MG63 (cell line): ENCODE measurements at regions not wholly inside any gene's neighbourhood (a gene's known extent, or its start where the extent isn't known, plus 50 kb on each side); places are given as distances from the start of the nearest gene placed in this dataset.
"Not testable (repeated sequence)": the region's sequence is repeated elsewhere in the genome, so short reads cannot be mapped to it uniquely, and the experiment has no call there.

Experiments used
- DNase-seq: peaks from one replicate; pipeline ENCODE4 v3.0.0-alpha.2; 2020
- H3K27me3 ChIP-seq: fragments of 250-450 bp; sonication (Bioruptor Pico); 2 replicates; pipeline ENCODE4 v1.5.1; 2020; ENCODE audit warnings: mild to moderate bottlenecking, moderate library complexity
- H3K36me3 ChIP-seq: fragments of 250-450 bp; sonication (Bioruptor Pico); 2 replicates; pipeline ENCODE4 v1.5.1; 2020; ENCODE audit warnings: mild to moderate bottlenecking, moderate library complexity
- H3K4me3 ChIP-seq: fragments of 250-450 bp; sonication (Bioruptor Pico); 2 replicates; pipeline ENCODE4 v1.5.1; 2020; ENCODE audit warnings: mild to moderate bottlenecking, moderate library complexity
- H3K9me3 ChIP-seq: fragments of 250-450 bp; sonication (Bioruptor Pico); 2 replicates; pipeline ENCODE4 v1.5.1; 2020; ENCODE audit warnings: mild to moderate bottlenecking, moderate library complexity

DNA sequence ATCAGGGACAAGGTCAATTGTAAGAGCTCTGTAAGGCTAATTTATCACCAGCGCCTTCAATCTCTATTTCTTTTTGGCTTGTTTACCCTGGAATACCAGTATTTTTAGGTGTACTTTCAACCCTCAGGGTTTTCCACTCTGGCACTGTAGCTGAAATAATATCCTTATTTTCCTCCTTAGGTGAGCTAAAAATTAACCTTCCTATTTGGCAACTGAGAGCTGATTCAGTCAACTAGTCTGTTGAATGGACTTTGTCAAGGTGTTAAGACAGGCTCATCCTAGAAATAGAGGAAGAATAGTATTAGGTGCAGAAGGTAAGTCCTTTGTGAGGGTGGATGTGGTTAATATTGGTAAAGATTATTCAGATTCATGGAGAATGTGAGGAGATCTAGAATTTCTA, 101.3 kb upstream of the BANK1 start:
- DNase-seq, result no peak
- Histone ChIP-seq H3K27me3 (no peaks in the 10 kb centered on the region), H3K36me3 (no peaks in the 10 kb centered on the region), H3K9me3 (no peaks in the 10 kb centered on the region), H3K4me3 (no peak overlapping the region)

DNA sequence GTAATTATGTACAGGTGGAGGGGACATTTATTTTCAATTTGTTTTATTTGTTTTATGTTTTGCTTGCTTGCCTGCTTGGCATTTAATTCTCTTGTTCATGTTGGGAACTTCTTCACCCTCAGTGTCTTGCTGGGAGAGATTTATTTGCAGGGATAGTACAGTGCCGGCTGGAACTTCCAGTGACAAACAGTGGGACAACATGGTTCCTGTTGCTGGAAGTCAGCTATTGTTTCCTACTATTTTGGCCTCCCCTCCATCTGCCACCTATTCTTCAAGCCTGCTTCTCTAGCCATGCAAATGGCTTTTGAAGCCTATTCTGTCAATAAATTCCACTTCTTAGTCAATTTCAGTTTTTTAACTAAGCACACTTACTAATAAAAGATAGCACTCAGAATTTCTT, 105.4 kb upstream of the BANK1 start:
- DNase-seq, result no peak
- Histone ChIP-seq H3K4me3 (no peak overlapping the region), H3K36me3 (no peaks in the 10 kb centered on the region), H3K27me3 (no peaks in the 10 kb centered on the region), H3K9me3 (no peaks in the 10 kb centered on the region)

DNA sequence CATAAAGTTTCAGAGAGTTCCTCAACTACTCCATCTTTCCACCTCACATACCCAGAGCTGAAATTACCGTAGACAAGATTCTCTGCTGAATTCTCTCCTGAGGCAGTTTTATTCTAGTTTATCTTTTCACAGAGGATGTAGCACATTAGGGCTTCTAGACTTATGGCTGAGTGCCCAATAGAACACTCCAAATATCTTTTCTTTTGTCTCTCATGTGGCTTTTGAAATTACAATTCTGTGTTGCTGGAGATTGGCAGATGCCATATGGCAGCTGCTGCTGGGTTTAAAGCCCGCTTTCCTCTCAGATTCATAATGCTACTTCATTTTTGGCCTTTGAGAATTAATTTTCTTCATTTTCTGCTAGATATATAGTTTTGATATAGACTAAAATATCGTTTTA, 107.6 kb upstream of the BANK1 start:
- Histone ChIP-seq H3K36me3 (no peaks in the 10 kb centered on the region), H3K9me3 (no peaks in the 10 kb centered on the region), H3K4me3 (no peak overlapping the region), H3K27me3 (no peaks in the 10 kb centered on the region)
- no peak for DNase-seq

DNA sequence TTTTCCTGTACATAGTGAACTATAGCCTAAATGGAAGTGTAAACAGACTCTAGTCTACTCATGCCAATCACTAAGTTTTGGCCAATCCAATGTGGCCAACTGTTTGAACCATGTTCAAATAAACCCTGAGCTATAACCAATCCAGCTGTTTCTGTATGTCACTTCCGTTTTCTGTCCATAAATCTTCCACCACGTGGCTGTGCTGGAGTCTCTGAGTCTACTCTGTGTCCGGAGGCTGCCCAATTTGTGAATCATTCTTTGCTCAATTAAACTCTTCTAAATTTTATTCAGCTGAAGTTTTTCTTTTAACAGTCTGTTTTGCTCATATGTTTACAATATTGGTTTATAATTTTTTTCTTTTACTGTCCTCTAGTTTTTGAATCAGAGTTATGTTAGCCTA, 112.3 kb upstream of the BANK1 start:
- H3K36me3 ChIP-seq, result no peaks in the 10 kb centered on the region
- no peaks in the 10 kb centered on the region for H3K27me3 ChIP-seq
- H3K9me3 ChIP-seq, result no peaks in the 10 kb centered on the region
- peak; percentile 65 for DNase-seq
- H3K4me3 ChIP-seq, result no peak overlapping the region

DNA sequence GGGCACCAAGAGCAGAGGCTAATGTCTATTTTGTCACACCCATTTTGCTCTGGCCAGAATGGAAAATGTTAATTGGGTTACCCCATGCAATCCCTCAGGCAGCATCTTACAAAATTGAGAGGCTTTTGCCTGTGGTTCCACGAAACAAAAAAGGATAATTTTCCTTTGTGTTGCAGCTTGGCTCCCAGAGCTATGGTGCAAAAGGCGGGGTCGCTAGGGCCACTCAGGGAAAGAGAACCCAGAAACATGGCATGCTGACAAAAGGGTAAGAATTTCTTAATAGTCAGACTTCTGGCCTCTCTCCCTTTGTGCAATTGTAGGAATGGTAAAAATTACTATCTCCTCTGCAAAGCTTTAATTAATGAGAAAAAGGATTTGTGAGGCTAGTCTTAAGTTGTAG, 119.6 kb upstream of the BANK1 start:
- no peaks in the 10 kb centered on the region for H3K27me3 ChIP-seq
- H3K9me3 ChIP-seq, result no peaks in the 10 kb centered on the region
- no peak overlapping the region for H3K4me3 ChIP-seq
- no peaks in the 10 kb centered on the region for H3K36me3 ChIP-seq
- no peak for DNase-seq

DNA sequence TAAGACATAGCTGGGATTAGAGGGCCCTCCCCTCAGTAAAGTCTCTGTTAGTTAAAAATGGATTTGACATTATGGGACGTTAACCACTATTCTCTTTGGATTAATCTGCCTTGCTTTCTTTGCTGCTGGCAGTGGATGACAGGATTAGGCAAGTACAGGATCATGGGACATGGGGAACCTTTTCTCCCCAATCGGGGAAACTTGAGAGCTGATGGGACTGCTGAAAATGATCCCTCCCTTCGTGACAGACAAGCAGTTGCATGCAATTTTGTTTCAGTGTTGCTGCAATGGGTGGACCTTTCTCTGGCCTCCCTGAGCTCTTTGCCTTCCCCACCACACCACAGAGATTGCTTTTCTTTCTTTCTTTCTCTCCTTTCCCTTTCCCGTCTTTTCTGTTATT, 120.2 kb upstream of the BANK1 start:
- Histone ChIP-seq H3K4me3 (no peak overlapping the region), H3K36me3 (no peaks in the 10 kb centered on the region), H3K9me3 (no peaks in the 10 kb centered on the region), H3K27me3 (no peaks in the 10 kb centered on the region)
- no peak for DNase-seq

DNA sequence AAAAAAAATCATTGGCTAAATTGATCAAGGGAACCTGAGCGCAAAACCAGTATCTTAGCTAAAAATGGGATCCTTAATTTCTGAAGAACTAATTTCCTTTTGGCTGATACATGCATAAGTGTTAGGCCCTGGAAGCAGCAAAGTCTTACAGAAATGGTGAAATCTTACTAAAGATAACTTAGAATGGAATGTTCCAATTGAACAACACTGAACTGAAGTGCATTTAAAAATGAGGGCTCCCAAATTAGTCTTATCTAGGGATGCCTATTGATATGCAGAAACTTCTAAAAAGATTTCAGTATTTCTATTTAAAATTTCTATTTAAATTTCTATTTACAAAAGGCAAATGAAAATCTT, 120.7 kb upstream of the BANK1 start:
- Histone ChIP-seq H3K36me3 (no peaks in the 10 kb centered on the region), H3K27me3 (no peaks in the 10 kb centered on the region), H3K9me3 (no peaks in the 10 kb centered on the region), H3K4me3 (no peak overlapping the region)
- no peak for DNase-seq

DNA sequence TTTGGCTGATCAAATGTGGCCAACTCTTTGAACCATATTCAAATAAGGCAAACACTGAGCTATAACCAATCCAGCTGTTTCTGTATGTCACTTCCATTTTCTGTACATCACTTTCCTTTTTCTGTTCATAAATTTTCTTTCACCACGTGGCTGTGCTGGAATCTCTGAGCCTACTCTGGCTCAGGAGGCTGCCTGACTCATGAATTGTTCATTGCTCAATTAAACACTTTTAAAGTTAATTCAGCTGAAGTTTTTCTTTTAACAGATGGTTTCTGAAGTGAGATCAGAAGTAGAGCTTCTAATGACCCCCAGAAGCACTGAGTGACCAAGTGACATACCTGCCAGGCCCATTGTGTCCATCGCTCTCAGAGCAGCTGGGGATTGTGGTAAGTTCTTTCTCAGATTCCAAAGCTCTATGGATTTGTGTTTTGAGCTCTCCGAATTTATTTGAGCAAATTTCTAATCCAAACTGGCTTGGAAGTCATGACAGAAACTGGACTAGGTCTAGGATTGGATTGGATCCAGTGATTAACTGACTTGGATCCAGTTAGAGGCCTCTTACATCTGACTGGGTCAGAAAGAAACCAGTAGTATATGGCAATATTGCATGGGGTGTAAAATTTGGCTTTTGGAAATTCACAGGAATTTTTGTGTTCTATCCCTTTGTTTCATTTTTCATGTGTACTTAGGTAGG, 121.2 kb upstream of the BANK1 start:
- DNase-seq, result peak; percentile 9
- H3K27me3 ChIP-seq, result no peaks in the 10 kb centered on the region
- no peaks in the 10 kb centered on the region for H3K9me3 ChIP-seq
- H3K36me3 ChIP-seq, result no peaks in the 10 kb centered on the region
- no peak overlapping the region for H3K4me3 ChIP-seq

DNA sequence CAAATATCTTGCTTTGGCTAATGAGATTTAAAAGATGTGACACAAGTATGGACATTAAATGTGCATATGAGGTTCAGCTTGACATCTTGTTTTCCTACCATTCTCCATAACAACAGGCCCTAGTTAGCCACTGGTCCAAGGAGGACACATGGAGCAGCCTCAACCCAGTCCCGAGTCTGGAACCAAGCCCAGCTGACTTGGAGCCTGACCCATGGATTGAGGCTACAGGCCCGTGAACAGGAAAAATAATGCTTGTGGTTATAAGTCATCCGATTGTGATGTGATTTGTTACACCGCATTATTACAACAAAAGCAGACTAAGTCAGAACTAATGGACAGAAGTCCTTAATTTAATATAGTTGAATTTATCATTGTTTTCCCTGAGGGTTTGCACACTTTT, 123.2 kb upstream of the BANK1 start:
- Histone ChIP-seq H3K4me3 (no peak overlapping the region), H3K9me3 (no peaks in the 10 kb centered on the region), H3K27me3 (no peaks in the 10 kb centered on the region), H3K36me3 (no peaks in the 10 kb centered on the region)
- peak; percentile 11 for DNase-seq

DNA sequence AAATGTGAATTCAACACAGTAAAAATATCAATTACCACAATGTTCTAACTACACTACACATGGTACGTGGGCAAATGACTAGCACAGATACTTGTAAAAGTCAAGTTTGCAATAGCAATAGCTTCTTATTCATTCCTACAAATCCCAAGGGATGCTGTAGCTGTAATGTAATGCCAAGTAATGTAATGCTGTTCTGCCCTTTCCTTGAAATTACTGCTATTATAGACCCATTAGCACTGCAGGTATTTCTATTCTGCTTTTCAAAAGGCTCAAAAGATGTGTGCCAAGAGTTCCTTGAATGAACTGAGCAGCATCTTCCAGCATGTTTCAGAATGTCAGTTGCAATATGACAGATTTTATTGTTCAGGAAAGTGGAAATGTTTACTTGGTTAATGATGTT, 129.9 kb upstream of the BANK1 start:
- no peaks in the 10 kb centered on the region for H3K27me3 ChIP-seq
- no peaks in the 10 kb centered on the region for H3K9me3 ChIP-seq
- H3K36me3 ChIP-seq, result no peaks in the 10 kb centered on the region
- DNase-seq, result no peak
- no peak overlapping the region for H3K4me3 ChIP-seq

DNA sequence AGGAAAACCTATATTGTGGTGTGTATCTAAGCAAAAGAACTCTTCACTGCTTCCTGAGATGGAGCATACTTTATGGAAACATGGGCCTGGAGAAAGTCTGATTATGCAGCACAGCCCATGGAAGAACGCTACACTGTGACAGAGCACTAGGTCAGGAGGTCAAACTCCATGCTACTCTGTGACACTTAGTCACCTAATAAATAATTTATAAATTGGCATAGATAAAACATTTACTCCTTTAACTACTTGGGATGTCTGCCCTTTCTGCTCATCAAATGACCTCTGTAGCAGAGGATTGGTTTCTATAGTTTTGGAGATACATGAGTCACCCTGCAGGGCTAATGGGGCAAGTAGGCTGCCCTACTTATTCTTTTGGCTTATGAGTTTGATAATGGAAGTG, 134.7 kb upstream of the BANK1 start:
- no peak for DNase-seq
- no peaks in the 10 kb centered on the region for H3K9me3 ChIP-seq
- no peaks in the 10 kb centered on the region for H3K27me3 ChIP-seq
- H3K4me3 ChIP-seq, result no peak overlapping the region
- no peaks in the 10 kb centered on the region for H3K36me3 ChIP-seq

DNA sequence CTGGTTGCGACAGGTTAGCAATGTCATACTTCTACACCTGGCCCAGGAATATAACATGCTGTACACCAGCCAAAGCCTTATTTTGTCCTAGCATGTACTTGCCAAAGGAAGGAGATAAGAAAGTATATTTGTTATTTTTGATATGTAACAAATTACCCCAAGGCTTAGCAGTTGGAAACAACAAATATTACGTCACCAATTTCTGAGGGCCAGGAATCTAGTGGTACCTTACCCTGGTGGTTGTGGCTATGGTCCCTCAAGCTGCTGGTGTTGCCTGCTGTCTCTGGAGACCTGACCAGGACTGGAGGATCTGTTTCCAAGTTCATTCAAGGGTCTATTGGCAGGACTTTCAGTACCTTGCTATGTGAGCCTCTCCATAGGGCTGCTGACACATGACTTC, 135.5 kb upstream of the BANK1 start:
- no peak for DNase-seq
- no peaks in the 10 kb centered on the region for H3K36me3 ChIP-seq
- no peak overlapping the region for H3K4me3 ChIP-seq
- H3K9me3 ChIP-seq, result no peaks in the 10 kb centered on the region
- no peaks in the 10 kb centered on the region for H3K27me3 ChIP-seq

DNA sequence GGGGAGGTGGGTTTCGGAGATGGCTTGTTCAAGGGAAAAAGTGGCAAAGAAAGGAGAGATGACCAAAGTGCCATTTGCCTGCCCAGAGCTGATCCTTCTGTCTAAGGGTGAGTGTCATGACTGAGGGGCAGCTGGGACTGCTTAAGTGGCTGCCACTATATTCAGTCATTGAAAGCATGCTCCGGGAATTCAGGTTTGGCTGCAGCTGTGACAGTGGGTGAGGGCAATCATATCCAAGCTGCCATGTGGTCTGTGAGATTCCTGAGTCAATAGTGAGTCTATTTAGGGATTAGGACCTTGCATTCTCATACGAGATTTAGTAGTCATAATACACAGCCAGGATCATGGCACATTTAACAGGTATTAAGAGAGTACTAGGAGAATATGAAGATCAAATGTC, 138.8 kb upstream of the BANK1 start:
- H3K36me3 ChIP-seq, result no peaks in the 10 kb centered on the region
- no peak overlapping the region for H3K4me3 ChIP-seq
- no peaks in the 10 kb centered on the region for H3K9me3 ChIP-seq
- H3K27me3 ChIP-seq, result no peaks in the 10 kb centered on the region
- peak; percentile 47 for DNase-seq

DNA sequence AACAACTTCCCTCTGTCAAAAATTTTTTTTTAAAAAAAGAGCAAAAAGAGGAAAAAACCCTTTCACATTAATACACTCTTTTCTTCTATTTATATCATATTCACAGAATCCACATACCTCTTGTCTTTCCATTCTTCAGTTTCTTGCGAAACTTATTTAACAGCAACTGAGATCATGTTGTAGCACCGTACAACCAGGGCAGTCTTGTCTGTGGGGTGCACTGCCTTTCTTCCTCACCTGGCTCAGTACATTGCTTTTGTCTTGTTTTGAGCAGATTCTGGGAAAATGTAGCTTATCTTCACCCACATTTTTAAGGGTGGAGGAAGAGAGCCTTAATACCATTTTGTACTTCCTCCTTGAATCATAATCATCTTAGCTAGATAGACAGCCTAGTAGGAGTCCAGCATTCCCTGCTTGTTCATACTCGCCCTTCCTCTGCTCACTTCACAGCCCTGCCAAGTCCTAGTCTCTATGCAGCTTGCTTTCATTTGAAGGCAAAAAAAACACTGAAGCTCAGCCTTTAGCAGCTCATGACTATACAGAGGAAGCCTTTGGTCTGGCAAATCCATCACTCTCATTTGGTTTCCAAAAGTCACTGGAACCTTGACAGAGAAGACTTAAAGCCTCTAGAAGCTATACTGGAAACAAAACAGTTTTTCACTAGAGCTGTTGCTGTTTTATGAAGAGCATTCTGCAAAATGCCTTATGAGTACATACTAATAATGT, 140.6 kb upstream of the BANK1 start:
- Histone ChIP-seq H3K4me3 (no peak overlapping the region), H3K9me3 (no peaks in the 10 kb centered on the region), H3K27me3 (no peaks in the 10 kb centered on the region), H3K36me3 (no peaks in the 10 kb centered on the region)
- DNase-seq, result peak; percentile 49

DNA sequence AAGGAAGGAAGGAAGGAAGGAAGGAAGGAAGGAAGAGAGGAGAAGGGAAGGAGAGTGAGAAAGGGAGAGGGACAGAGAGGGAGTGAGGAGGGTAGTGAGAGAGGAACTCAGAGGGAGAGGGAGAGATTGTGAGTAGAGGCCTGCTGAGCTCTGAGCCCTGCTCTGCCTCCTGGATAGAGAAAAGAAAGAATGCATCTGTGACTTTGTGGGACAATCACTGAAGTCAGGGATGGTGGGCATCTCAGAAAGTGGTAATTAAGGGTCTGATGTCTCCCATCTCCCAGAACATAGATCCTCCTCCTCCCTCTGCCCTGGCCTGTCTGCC, 142.9 kb upstream of the BANK1 start:
- Histone ChIP-seq H3K27me3 (no peaks in the 10 kb centered on the region), H3K36me3 (no peaks in the 10 kb centered on the region), H3K4me3 (no peak overlapping the region), H3K9me3 (no peaks in the 10 kb centered on the region)
- no peak for DNase-seq

DNA sequence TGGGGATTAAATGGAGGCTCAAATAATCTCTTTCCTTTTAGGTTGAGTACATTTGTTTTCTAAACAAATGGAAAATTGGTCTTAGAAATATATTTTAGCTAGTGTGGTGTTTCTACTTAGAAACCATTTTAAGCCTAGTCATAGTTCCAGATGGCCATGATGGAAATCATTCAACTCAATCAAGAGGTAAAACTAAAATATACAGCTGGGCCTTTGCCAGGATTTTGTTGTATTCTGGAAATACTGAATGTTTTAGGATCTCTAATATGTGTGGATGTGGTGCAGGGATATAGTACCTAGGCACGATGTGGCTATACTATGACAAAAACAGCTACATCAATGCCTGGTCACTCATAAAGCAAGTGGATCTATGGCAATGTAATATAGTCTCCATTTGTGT, 146.0 kb upstream of the BANK1 start:
- H3K4me3 ChIP-seq, result no peak overlapping the region
- H3K27me3 ChIP-seq, result no peaks in the 10 kb centered on the region
- no peaks in the 10 kb centered on the region for H3K36me3 ChIP-seq
- DNase-seq, result no peak
- H3K9me3 ChIP-seq, result no peaks in the 10 kb centered on the region

DNA sequence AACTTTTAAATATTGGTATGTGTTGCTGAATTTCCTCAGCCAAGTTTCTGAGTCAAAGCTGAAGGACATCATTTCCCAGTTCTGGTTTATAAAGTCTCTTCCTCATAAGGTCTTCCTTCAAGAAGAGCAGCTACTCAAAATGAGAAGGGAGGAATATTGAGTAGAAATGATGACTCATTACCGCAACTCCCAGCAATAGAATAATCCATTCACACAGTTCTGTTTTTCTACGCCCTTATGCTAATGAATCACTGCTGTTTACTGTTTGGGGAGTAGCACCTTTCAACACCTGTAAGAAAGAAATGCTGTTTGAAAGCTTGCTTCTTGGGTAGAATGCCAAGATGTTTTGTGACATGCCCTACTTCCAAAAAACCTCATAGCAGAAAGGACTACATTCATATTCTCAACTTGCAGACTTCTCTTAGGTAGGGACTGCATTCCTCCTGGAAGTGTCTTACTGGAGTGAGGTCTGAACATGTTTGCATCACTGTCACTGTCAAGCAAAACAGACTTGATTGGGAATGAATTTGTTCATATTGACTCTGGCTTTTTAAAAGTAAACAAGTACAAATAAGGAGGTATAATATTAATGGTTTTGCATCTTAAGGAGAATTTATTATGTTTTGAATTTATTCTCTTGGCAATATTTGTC, 147.2 kb upstream of the BANK1 start:
- Histone ChIP-seq H3K9me3 (no peaks in the 10 kb centered on the region), H3K4me3 (no peak overlapping the region), H3K27me3 (no peaks in the 10 kb centered on the region), H3K36me3 (no peaks in the 10 kb centered on the region)
- no peak for DNase-seq

DNA sequence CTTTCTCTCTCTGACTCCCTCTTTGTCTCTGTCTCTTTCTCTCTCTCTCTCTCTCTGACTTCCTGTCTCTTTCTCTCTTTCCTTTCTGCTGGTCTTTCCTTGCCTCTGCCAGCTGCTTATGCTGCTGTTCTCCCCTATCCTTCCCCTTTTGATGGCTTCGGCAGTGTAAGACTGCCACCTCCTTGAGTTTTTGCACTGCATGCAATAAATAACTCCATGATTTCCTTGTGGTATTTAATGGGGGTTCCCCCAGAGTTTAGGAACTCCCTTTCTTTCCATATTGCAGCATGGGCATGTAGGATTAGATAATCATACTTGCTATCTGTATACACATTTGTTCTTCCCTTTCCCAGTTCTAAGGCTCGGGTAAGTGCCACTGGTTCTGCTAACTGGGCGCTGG, 157.8 kb upstream of the BANK1 start:
- H3K4me3 ChIP-seq, H3K27me3 ChIP-seq, H3K36me3 ChIP-seq, H3K9me3 ChIP-seq, DNase-seq: not testable (repeated sequence)
